ENCODE measurements at regions not wholly inside any gene's neighbourhood (a gene's known extent, or its start where the extent isn't known, plus 50 kb on each side); places are given as distances from the start of the nearest gene placed in this dataset.

- no peak for ATAC-seq (ENCODE audit: low FRiP score in 2 of 2)
Observed at GRCh38 chr2:15816674-15817406, 123.5 kb upstream of the MYCN start.

GRCh38 chr2:15817748-15818147, 122.6 kb upstream of the MYCN start:
- ATAC-seq (ENCODE audit: low FRiP score in 2 of 2), result no peak

More at GRCh38 chr2:15816674-15817406, 123.5 kb upstream of the MYCN start:
- no peaks in the 10 kb centered on the region for H3K27me3 ChIP-seq
- peak in 1 of 2 donors; percentile 33 for DNase-seq
- WGBS, 2 donors, result 88 to 92% methylated on average over 9 of the region's 9 CpGs
- H3K9me3 ChIP-seq, result no peaks in the 10 kb centered on the region
- no peaks in the 10 kb centered on the region for H3K36me3 ChIP-seq
- no peak overlapping the region for H3K4me3 ChIP-seq
- no peak overlapping the region for H3K27ac ChIP-seq
- TF ChIP-seq POLR2A (IDR thresholded peaks at IDR 0.05) (no peak), CTCF (IDR thresholded peaks at IDR 0.05) (no peak), POLR2AphosphoS5 (IDR thresholded peaks at IDR 0.05) (no peak), EP300 (IDR thresholded peaks at IDR 0.05) (no peak)
- H3K4me1 ChIP-seq, result no peaks in the 10 kb centered on the region

GRCh38 chr2:15818318-15818753, 122.0 kb upstream of the MYCN start:
- no peaks in the 10 kb centered on the region for H3K27me3 ChIP-seq
- no peaks in the 10 kb centered on the region for H3K9me3 ChIP-seq
- H3K4me1 ChIP-seq, result no peaks in the 10 kb centered on the region
- DNase-seq (no peak), ATAC-seq (ENCODE audit: low FRiP score in 2 of 2) (no peak)
- H3K4me3 ChIP-seq, result no peak overlapping the region
- TF ChIP-seq CTCF (IDR thresholded peaks at IDR 0.05) (no peak), POLR2A (IDR thresholded peaks at IDR 0.05) (no peak), POLR2AphosphoS5 (IDR thresholded peaks at IDR 0.05) (no peak), EP300 (IDR thresholded peaks at IDR 0.05) (no peak)
- H3K36me3 ChIP-seq, result no peaks in the 10 kb centered on the region
- WGBS, 2 donors, result 35 to 57% methylated on average over 9 to 11 of the region's 14 CpGs
- H3K27ac ChIP-seq, result no peak overlapping the region

More at GRCh38 chr2:15817748-15818147, 122.6 kb upstream of the MYCN start:
- 63 to 68% methylated on average over 6 of the region's 6 CpGs for WGBS, 2 donors
- no peaks in the 10 kb centered on the region for H3K9me3 ChIP-seq
- H3K27me3 ChIP-seq, result no peaks in the 10 kb centered on the region
- H3K36me3 ChIP-seq, result no peaks in the 10 kb centered on the region
- DNase-seq, result no peak
- TF ChIP-seq POLR2A (IDR thresholded peaks at IDR 0.05), result no peak
- no peak for TF ChIP-seq CTCF (IDR thresholded peaks at IDR 0.05)
- no peak for TF ChIP-seq POLR2AphosphoS5 (IDR thresholded peaks at IDR 0.05)
- no peak for TF ChIP-seq EP300 (IDR thresholded peaks at IDR 0.05)
- no peak overlapping the region for H3K4me3 ChIP-seq
- no peaks in the 10 kb centered on the region for H3K4me1 ChIP-seq
- H3K27ac ChIP-seq, result no peak overlapping the region

GRCh38 chr2:15818881-15819280, 121.5 kb upstream of the MYCN start:
- H3K36me3 ChIP-seq, result no peaks in the 10 kb centered on the region
- 86 to 97% methylated on average over 2 of the region's 2 CpGs for WGBS, 2 donors
- no peaks in the 10 kb centered on the region for H3K4me1 ChIP-seq
- H3K9me3 ChIP-seq, result no peaks in the 10 kb centered on the region
- no peak overlapping the region for H3K4me3 ChIP-seq
- DNase-seq, result no peak
- no peak overlapping the region for H3K27ac ChIP-seq
- TF ChIP-seq EP300 (IDR thresholded peaks at IDR 0.05), result no peak
- no peak for TF ChIP-seq CTCF (IDR thresholded peaks at IDR 0.05)
- TF ChIP-seq POLR2AphosphoS5 (IDR thresholded peaks at IDR 0.05), result no peak
- no peak for TF ChIP-seq POLR2A (IDR thresholded peaks at IDR 0.05)
- ATAC-seq (ENCODE audit: low FRiP score in 2 of 2), result no peak
- H3K27me3 ChIP-seq, result no peaks in the 10 kb centered on the region
